NCI-H2227 (cell line): ENCODE measurements at regions not wholly inside any gene's neighbourhood (a gene's known extent, or its start where the extent isn't known, plus 50 kb on each side); places are given as distances from the start of the nearest gene placed in this dataset.

Experiments
- DNase-seq: peaks from one replicate; lab custom pipeline; 2025; ENCODE audit not compliant: unreplicated experiment; lab: John Stamatoyannopoulos, UW

- no peak for DNase-seq
Observed at GRCh38 chr3:804211-804610, 288.6 kb upstream of the CNTN6 start.

GRCh38 chr3:805326-805725 lies 287.5 kb upstream of the CNTN6 start:
- no peak for DNase-seq

GRCh38 chr3:806006-806405 lies 286.8 kb upstream of the CNTN6 start:
- no peak for DNase-seq

GRCh38 chr3:816605-817004 lies 276.2 kb upstream of the CNTN6 start:
- DNase-seq = no peak

- no peak for DNase-seq
Observed at GRCh38 chr3:834679-835078, 258.1 kb upstream of the CNTN6 start.

GRCh38 chr3:835096-835495 lies 257.7 kb upstream of the CNTN6 start:
- DNase-seq = no peak

GRCh38 chr3:839981-840380 lies 252.8 kb upstream of the CNTN6 start:
- DNase-seq = no peak

GRCh38 chr3:851098-851790 lies 241.6 kb upstream of the CNTN6 start:
- no peak for DNase-seq

- DNase-seq = no peak
Observed at GRCh38 chr3:852033-852432, 240.8 kb upstream of the CNTN6 start.

- DNase-seq = no peak
Observed at GRCh38 chr3:853489-853888, 239.3 kb upstream of the CNTN6 start.

- no peak for DNase-seq
Observed at GRCh38 chr3:859135-859534, 233.7 kb upstream of the CNTN6 start.

GRCh38 chr3:861721-862120 lies 231.1 kb upstream of the CNTN6 start:
- no peak for DNase-seq

- DNase-seq = no peak
Observed at GRCh38 chr3:869269-869668, 223.6 kb upstream of the CNTN6 start.

GRCh38 chr3:869734-870133 lies 223.1 kb upstream of the CNTN6 start:
- no peak for DNase-seq

GRCh38 chr3:871651-872050 lies 221.2 kb upstream of the CNTN6 start:
- no peak for DNase-seq

GRCh38 chr3:877001-877400 lies 215.8 kb upstream of the CNTN6 start:
- DNase-seq = no peak

- DNase-seq = no peak
Observed at GRCh38 chr3:878746-879145, 214.1 kb upstream of the CNTN6 start.

- no peak for DNase-seq
Observed at GRCh38 chr3:880371-880770, 212.5 kb upstream of the CNTN6 start.

- DNase-seq = no peak
Observed at GRCh38 chr3:882533-882932, 210.3 kb upstream of the CNTN6 start.

- DNase-seq = no peak
Observed at GRCh38 chr3:901953-902778, 190.7 kb upstream of the CNTN6 start.

GRCh38 chr3:905217-905616 lies 187.6 kb upstream of the CNTN6 start:
- no peak for DNase-seq

GRCh38 chr3:906739-907138 lies 186.1 kb upstream of the CNTN6 start:
- DNase-seq = no peak

- DNase-seq = no peak
Observed at GRCh38 chr3:908839-909238, 184.0 kb upstream of the CNTN6 start.
